GF-D8 (cell line): ENCODE measurements at regions not wholly inside any gene's neighbourhood (a gene's known extent, or its start where the extent isn't known, plus 50 kb on each side); places are given as distances from the start of the nearest gene placed in this dataset.
"Not testable (repeated sequence)": the region's sequence is repeated elsewhere in the genome, so short reads cannot be mapped to it uniquely, and the experiment has no call there.

Source experiments
- DNase-seq: peaks from one replicate; lab custom pipeline; 2025; lab: John Stamatoyannopoulos, UW

- no peak for DNase-seq
Measured at GRCh38 chr6:112511441-112511840, 164.3 kb downstream of the RFPL4B start.

GRCh38 chr6:112513175-112513574 is 166.0 kb downstream of the RFPL4B start:
- DNase-seq: no peak

DNA sequence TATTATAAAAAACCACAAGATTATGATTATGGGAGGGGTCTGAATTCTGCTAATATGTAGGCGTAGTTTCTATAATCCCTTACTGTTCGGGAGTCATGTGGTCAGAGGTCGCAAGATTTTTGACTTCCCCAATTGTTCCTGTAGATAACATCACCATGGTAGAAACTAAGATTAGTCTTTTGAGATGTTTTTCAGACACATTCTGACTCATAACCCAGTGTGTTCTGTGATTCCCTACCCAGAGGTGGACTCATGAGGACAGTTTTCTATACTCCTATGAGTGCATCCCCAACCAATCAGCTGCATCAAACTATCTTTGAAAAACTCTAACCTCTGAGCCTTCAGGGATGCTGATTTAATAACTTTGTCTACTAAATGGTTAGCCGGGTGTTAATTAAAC is 175.5 kb downstream of the RFPL4B start:
- no peak for DNase-seq

DNA sequence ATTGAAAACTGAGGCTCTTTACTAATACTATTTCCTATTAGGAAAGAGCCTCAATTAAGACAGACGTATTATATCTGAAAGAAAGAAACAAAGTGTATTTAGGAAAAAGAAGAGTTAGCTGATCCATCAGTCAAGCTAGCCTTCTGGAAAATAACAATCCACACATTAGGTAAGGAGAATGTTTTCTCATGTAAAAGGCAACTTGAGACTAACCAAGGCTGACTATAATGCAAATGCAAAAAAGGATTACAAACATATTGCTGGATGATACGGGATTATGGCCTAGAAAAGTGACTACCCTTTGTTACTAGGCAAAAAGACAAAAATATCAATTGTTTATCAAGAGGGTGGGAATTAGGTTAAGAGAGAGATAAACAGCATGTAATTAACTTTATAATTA is 176.9 kb downstream of the RFPL4B start:
- DNase-seq: no peak

DNA sequence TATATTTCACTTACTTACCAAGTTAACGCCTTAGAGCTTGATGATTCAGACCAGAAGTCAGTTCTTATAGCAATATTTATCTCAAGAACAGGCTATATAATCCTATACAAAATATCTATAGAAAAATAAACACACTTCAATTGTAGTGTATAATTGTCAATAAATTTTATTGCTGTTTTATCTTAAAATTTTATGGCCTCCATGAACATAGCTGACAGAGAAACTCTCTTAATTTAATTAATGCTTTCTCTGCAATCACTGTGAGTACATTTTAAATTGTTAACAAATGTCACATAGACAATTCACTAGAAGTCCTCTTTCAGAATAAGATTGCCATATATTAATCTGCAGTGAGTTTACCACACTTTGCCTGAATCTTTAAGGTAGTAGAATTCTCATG is 178.6 kb downstream of the RFPL4B start:
- DNase-seq: no peak

DNA sequence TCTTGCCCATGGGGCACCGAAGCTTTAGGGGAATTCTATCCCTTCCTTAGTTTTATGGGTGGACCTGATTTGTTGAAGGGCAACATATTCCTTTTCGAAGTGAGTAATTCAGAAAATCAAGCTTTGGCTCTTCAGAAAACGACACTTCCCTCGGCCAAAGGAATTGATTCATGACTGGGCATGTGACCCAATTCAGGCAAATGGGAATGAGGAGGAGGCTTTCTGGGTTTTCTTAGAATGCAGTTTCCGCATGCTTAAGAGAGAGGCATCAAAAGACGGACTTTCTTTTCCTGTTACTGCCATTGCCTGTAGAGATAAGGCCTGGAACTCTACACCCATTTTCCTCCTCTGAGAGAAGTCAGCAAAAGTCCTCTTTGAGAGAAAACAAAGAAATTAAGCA is 179.5 kb downstream of the RFPL4B start:
- DNase-seq: no peak

GRCh38 chr6:112528306-112528705 is 181.2 kb downstream of the RFPL4B start:
- DNase-seq: not testable (repeated sequence)

DNA sequence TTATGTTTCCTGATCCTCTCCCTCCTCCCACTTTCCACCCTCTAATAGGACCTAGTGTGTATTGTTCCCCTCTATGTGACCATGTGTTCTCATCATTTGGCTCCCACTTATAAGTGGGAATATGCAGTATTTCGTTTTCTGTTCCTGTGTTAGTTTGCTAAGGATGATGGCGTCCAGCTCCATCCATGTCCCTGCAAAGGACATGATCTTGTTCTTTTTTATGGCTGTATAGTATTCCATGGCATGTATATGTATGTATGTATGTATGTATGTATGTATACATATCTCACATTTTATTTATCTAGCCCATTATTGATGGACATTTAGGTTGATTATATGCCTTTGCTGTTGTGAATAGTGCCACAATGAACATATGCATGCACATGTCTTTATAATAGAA is 188.7 kb downstream of the RFPL4B start:
- DNase-seq: no peak

- no peak for DNase-seq
Measured at GRCh38 chr6:112539355-112539754, 192.2 kb downstream of the RFPL4B start.

- DNase-seq: not testable (repeated sequence)
Measured at GRCh38 chr6:112541847-112542246, 194.7 kb downstream of the RFPL4B start.

DNA sequence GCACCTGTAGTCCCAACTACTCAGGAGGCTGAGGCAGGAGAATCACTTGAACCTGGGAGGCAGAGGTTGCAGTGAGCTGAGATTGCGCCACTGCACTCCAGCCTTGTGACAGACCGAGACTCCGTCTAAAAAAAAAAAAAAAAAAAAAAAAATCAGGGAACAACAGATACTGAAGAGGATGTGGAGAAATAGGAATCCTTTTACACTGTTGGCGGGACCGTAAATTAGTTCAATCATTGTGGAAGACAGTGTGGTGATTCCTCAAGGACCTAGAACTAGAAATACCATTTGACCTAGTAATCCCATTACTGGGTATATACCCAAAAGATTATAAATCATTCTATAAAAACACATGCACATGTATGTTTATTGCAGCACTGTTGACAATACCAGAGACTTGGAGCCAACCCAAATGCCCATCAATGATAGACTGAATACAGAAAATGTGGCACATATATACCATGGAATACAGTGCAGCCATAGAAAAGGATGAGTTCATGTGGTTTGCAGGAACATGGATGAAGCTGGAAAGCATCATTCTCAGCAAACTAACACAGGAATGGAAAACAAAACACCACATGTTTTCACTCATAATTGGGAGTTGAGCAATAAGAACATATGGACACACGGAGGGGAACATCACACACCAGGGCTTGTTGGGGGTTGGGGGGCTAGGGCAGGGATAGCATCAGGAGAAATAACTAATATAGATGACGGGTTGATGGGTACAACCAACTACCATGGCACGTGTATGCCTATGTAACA is 200.4 kb downstream of the RFPL4B start:
- DNase-seq: not testable (repeated sequence)

GRCh38 chr6:112549749-112550148 is 202.6 kb downstream of the RFPL4B start:
- DNase-seq: no peak

GRCh38 chr6:112557435-112557834 is 210.3 kb downstream of the RFPL4B start:
- DNase-seq: no peak

DNA sequence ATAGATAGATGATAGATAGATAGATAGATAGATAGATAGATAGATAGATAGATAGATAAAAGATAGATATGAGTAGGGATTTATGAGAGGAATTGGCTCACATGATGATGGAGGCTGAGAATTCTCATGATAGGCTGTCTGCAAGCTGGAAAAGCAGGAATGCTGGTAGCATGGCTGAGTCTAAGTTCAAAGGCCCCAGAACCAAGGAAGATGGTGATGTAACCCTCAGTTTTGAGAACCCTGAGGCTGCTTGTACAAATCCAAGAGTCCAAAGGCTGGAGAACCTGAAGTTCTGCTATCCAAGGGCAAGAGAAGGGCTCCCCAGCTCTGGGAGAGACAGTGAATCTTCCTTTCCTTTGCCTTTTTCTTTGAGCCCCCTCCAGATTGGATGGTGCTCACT is 210.8 kb downstream of the RFPL4B start:
- DNase-seq: no peak

GRCh38 chr6:112560651-112561050 is 213.5 kb downstream of the RFPL4B start:
- DNase-seq: no peak

GRCh38 chr6:112562301-112563231 is 215.4 kb downstream of the RFPL4B start:
- no peak for DNase-seq

- no peak for DNase-seq
Measured at GRCh38 chr6:112563368-112563767, 216.2 kb downstream of the RFPL4B start.

DNA sequence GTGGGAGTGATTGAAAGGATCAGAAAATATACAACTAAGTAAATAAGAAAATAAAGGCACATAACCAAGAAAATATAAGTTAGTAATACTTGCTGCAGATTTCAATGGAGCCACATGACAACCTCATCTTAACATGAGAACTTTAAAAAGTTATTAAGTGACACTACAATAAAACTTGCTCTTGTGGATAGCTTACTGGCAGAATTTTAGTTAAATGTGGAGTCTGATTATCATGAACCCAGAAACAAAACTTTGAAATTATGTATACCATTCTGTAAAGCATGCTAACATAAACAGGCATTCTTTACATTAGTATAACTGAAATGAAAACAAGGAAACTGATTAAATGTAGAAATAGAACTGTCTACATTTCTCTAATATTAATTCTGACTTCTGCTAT is 220.9 kb downstream of the RFPL4B start:
- no peak for DNase-seq

DNA sequence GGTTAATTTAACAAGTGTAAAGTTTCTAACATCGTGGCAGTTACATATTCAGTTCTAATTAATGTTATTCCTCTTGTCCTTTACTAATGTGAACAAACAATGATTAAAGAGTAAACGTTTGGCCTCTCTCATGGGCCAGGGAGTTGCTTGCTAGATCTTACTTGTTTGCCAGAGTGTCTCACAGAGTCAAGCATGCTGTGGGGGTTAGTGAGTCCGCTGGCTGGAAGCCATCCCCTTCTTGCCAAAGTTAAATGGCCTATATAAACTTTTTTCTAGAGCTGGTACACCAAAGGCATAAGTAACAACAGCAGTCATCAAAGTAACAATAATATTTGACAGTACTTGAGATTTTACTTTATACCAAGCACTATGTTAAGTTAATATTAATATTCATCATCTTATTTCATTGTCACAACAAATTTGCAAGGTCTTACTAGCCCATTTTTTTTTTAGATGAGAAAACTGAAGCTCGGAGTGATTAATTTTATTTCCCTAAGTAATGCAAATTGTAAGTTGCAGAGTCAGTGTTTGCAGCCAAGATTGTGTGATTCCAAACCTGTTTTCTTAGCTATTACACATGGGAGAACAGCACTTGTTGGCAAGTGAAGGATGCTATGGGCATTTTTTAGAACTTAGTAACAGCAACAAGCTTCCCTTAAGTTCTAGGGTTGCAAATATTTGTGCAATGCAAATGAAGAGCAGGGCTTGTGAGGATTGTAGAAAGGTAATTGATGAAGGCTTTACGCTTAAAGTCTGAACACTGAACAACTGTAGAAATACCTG is 224.5 kb downstream of the RFPL4B start:
- no peak for DNase-seq

DNA sequence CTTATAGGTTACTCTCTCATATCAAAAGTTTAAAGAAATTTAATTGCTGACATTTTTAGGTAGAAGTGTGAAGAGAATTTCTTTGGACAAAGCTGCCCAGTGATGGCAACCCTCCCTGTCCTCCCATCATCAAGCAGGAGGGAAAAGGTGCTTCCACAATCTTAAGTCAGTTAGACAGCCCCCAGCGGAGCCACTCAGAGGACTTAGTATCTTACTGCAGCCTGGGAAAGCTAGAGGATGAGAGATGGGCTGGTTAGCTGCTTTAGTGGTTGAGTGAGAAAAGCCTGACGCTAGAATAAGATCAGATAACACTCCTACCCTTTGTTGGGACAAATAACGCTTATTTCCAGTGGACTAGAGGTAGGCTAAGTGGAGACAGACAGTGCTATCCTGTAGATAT is 227.1 kb downstream of the RFPL4B start:
- DNase-seq: no peak

DNA sequence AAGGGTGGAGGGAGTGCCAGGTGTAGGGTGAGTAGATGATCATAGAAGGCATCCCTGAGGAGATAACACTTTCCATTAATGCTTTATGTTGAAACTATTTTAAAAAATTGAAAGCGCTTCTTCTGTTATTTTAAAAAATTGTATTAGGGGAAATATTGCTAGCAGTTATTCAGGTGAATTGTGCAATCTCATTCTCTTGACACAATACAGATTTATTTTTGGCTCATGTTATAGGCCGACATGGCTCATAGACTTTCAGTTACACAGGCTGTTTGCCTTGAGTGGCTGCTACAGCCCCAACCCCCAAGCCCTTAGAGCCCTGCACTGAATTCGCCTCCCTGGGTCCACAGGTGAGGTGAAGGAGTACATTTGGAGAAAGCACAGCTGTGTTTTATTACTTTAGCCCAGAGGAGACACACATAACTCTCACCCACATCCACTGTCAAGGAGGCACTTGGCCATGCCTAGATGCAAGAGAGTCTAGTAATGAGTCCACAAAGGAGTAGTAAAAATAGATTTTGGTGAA is 228.2 kb downstream of the RFPL4B start:
- DNase-seq: no peak

- DNase-seq: no peak
Measured at GRCh38 chr6:112576423-112576822, 229.3 kb downstream of the RFPL4B start.
